ENCODE measurements at regions not wholly inside any gene's neighbourhood (a gene's known extent, or its start where the extent isn't known, plus 50 kb on each side); places are given as distances from the start of the nearest gene placed in this dataset.

- DNase-seq (ENCODE audit: low spot score) (no peak), ATAC-seq (ENCODE audit: low read depth) (peak; percentile 41; the same call in 2 of the 3 replicates)
- H3K36me3 ChIP-seq (ENCODE audit: low read depth) = no peaks in the 10 kb centered on the region
- no peak for TF ChIP-seq CTCF (IDR thresholded peaks at IDR 0.05; ENCODE audit: poor library complexity, severe bottlenecking)
- no peaks in the 10 kb centered on the region for H3K27me3 ChIP-seq (ENCODE audit: insufficient read depth, poor library complexity, severe bottlenecking)
- H3K27ac ChIP-seq (ENCODE audit: poor library complexity, severe bottlenecking) = peak overlapping the region; percentile 91
- H3K4me3 ChIP-seq (ENCODE audit: severe bottlenecking) = no peak overlapping the region
- no peaks in the 10 kb centered on the region for H3K9me3 ChIP-seq (ENCODE audit: severe bottlenecking)
- H3K4me1 ChIP-seq (ENCODE audit: insufficient read depth, poor library complexity, severe bottlenecking) = peaks cover 21% of the 10 kb centered on the region
Measured at GRCh38 chr2:70381235-70381634, 79.4 kb upstream of the FAM136A start.

- peaks cover 21% of the 10 kb centered on the region for H3K4me1 ChIP-seq (ENCODE audit: insufficient read depth, poor library complexity, severe bottlenecking)
- peak overlapping the region; percentile 91 for H3K27ac ChIP-seq (ENCODE audit: poor library complexity, severe bottlenecking)
- no peak for ATAC-seq (ENCODE audit: low read depth)
Measured at GRCh38 chr2:70380621-70381020, 78.8 kb upstream of the FAM136A start.

GRCh38 chr2:70374616-70375015 is 72.7 kb upstream of the FAM136A start:
- peaks cover 12% of the 10 kb centered on the region for H3K4me1 ChIP-seq (ENCODE audit: insufficient read depth, poor library complexity, severe bottlenecking)
- H3K36me3 ChIP-seq (ENCODE audit: low read depth) = no peaks in the 10 kb centered on the region
- no peaks in the 10 kb centered on the region for H3K27me3 ChIP-seq (ENCODE audit: insufficient read depth, poor library complexity, severe bottlenecking)
- no peak for TF ChIP-seq CTCF (IDR thresholded peaks at IDR 0.05; ENCODE audit: poor library complexity, severe bottlenecking)
- no peak for ATAC-seq (ENCODE audit: low read depth)
- H3K9me3 ChIP-seq (ENCODE audit: severe bottlenecking) = peaks cover 5% of the 10 kb centered on the region
- no peak overlapping the region for H3K27ac ChIP-seq (ENCODE audit: poor library complexity, severe bottlenecking)
- no peak for DNase-seq (ENCODE audit: low spot score)
- H3K4me3 ChIP-seq (ENCODE audit: severe bottlenecking) = no peak overlapping the region

More at GRCh38 chr2:70380621-70381020, 78.8 kb upstream of the FAM136A start:
- no peaks in the 10 kb centered on the region for H3K9me3 ChIP-seq (ENCODE audit: severe bottlenecking)
- H3K27me3 ChIP-seq (ENCODE audit: insufficient read depth, poor library complexity, severe bottlenecking) = no peaks in the 10 kb centered on the region
- no peak for TF ChIP-seq CTCF (IDR thresholded peaks at IDR 0.05; ENCODE audit: poor library complexity, severe bottlenecking)
- no peak for DNase-seq (ENCODE audit: low spot score)
- no peaks in the 10 kb centered on the region for H3K36me3 ChIP-seq (ENCODE audit: low read depth)
- no peak overlapping the region for H3K4me3 ChIP-seq (ENCODE audit: severe bottlenecking)

- DNase-seq (ENCODE audit: low spot score) = no peak
- no peak for TF ChIP-seq CTCF (IDR thresholded peaks at IDR 0.05; ENCODE audit: poor library complexity, severe bottlenecking)
- H3K27ac ChIP-seq (ENCODE audit: poor library complexity, severe bottlenecking) = peak overlapping the region; percentile 96
Measured at GRCh38 chr2:70371753-70372152, 69.9 kb upstream of the FAM136A start.

GRCh38 chr2:70369082-70369481 is 67.2 kb upstream of the FAM136A start:
- TF ChIP-seq CTCF (IDR thresholded peaks at IDR 0.05; ENCODE audit: poor library complexity, severe bottlenecking) = no peak
- H3K9me3 ChIP-seq (ENCODE audit: severe bottlenecking) = peaks cover 5% of the 10 kb centered on the region
- DNase-seq (ENCODE audit: low spot score) (no peak), ATAC-seq (ENCODE audit: low read depth) (no peak)
- H3K27ac ChIP-seq (ENCODE audit: poor library complexity, severe bottlenecking) = no peak overlapping the region
- peaks cover 20% of the 10 kb centered on the region for H3K4me1 ChIP-seq (ENCODE audit: insufficient read depth, poor library complexity, severe bottlenecking)
- H3K27me3 ChIP-seq (ENCODE audit: insufficient read depth, poor library complexity, severe bottlenecking) = no peaks in the 10 kb centered on the region
- no peaks in the 10 kb centered on the region for H3K36me3 ChIP-seq (ENCODE audit: low read depth)
- no peak overlapping the region for H3K4me3 ChIP-seq (ENCODE audit: severe bottlenecking)

More at GRCh38 chr2:70371753-70372152, 69.9 kb upstream of the FAM136A start:
- H3K9me3 ChIP-seq (ENCODE audit: severe bottlenecking) = peaks cover 5% of the 10 kb centered on the region
- H3K4me3 ChIP-seq (ENCODE audit: severe bottlenecking) = no peak overlapping the region
- ATAC-seq (ENCODE audit: low read depth) = peak; percentile 87
- no peaks in the 10 kb centered on the region for H3K27me3 ChIP-seq (ENCODE audit: insufficient read depth, poor library complexity, severe bottlenecking)
- H3K4me1 ChIP-seq (ENCODE audit: insufficient read depth, poor library complexity, severe bottlenecking) = peaks cover 20% of the 10 kb centered on the region
- no peaks in the 10 kb centered on the region for H3K36me3 ChIP-seq (ENCODE audit: low read depth)

All from RWPE2 (cell line).